SK-N-SH (cell line): ENCODE measurements at regions not wholly inside any gene's neighbourhood (a gene's known extent, or its start where the extent isn't known, plus 50 kb on each side); places are given as distances from the start of the nearest gene placed in this dataset.

Source experiments
- CTCF ChIA-PET: fragments of 300-600, 350-600 bp; formaldehyde crosslinking; extraction: SDS; loops from one replicate; lab custom pipeline; 2021; lab: Yijun Ruan, JAX
- POLR2A ChIA-PET: fragments of 350-600 bp; sonication (Branson Sonifier 250); formaldehyde crosslinking; extraction: SDS; loops from one replicate; lab custom pipeline; 2020; ENCODE audit warnings: antibody characterized with exemption, inconsistent platforms; lab: Yijun Ruan, JAX
- DNase-seq: peaks from one replicate; pipeline ENCODE4 v3.0.0; 2012
- H2AFZ ChIP-seq: fragments of 200-600 bp; sonication (generic); 2 replicates; pipeline ENCODE4 v1.8.1; 2016; ENCODE audit warnings: antibody characterized with exemption, mild to moderate bottlenecking, low read depth
- H3F3A ChIP-seq: fragments of 200-600 bp; sonication (generic); replicated peaks from 2 replicates; pipeline ENCODE3; 2016; ENCODE audit warnings: antibody characterized with exemption, mild to moderate bottlenecking; ENCODE audit not compliant: insufficient read depth
- H3K27ac ChIP-seq, 2 experiments: fragments of 200-500 bp in 1 of 2; fragments of 200-600 bp in 1 of 2; sonication (Bioruptor generic) in 1 of 2; sonication (generic), shearing (Covaris generic) in 1 of 2; 2 replicates each; pipeline versions ENCODE4 v1.5.1 to v1.6.1; 2014 to 2016; ENCODE audit warnings: low read depth in 2 of 2, inconsistent platforms in 1 of 2, low read length in 1 of 2, mild to moderate bottlenecking in 1 of 2, mixed read lengths in 1 of 2
- H3K27me3 ChIP-seq: fragments of 200-600 bp; sonication (generic), shearing (Covaris generic); 2 replicates; pipeline ENCODE4 v1.6.1; 2016; ENCODE audit warnings: mixed run types; ENCODE audit not compliant: insufficient read depth
- H3K36me3 ChIP-seq, 2 experiments: fragments of 200-500 bp in 1 of 2; fragments of 200-600 bp in 1 of 2; sonication (Bioruptor generic) in 1 of 2; sonication (generic) in 1 of 2; replicated peaks in 1 of 2; 2 replicates each; pipeline versions ENCODE3 to v1.5.1; 2014 to 2016; ENCODE audit warnings: low read length in 1 of 2, mild to moderate bottlenecking in 1 of 2; ENCODE audit not compliant: insufficient read depth in 2 of 2, control insufficient read depth in 1 of 2
- H3K4me1 ChIP-seq, 2 experiments: fragments of 200-500 bp in 1 of 2; fragments of 200-600 bp in 1 of 2; sonication (Bioruptor generic) in 1 of 2; sonication (generic), shearing (Covaris generic) in 1 of 2; 2 replicates each; pipeline versions ENCODE4 v1.5.1 to v1.6.1; 2014 to 2016; ENCODE audit warnings: low read depth in 1 of 2, low read length in 1 of 2, mixed run types in 1 of 2; ENCODE audit not compliant: insufficient read depth in 2 of 2, control insufficient read depth in 1 of 2
- H3K4me2 ChIP-seq: fragments of 200-600 bp; sonication (generic), shearing (Covaris generic); 2 replicates; pipeline ENCODE4 v1.6.1; 2017; ENCODE audit warnings: mixed run types
- H3K4me3 ChIP-seq, 2 experiments: fragments of 200-500 bp in 1 of 2; fragments of 200-600 bp in 1 of 2; sonication (Bioruptor generic) in 1 of 2; sonication (generic), shearing (Covaris generic) in 1 of 2; 2 replicates each; pipeline versions ENCODE4 v1.5.1 to v1.8.1; 2014 to 2016; ENCODE audit warnings: low read depth in 2 of 2, inconsistent platforms in 1 of 2, low read length in 1 of 2, mild to moderate bottlenecking in 1 of 2, mixed read lengths in 1 of 2, moderate library complexity in 1 of 2
- H3K79me2 ChIP-seq: fragments of 200-600 bp; sonication (generic); 2 replicates; pipeline ENCODE4 v1.8.1; 2017; ENCODE audit warnings: mild to moderate bottlenecking; ENCODE audit not compliant: insufficient read depth
- H3K9ac ChIP-seq: fragments of 200-600 bp; sonication (generic); 2 replicates; pipeline ENCODE4 v1.6.1; 2017; ENCODE audit warnings: mixed run types
- H3K9me2 ChIP-seq: fragments of 200-600 bp; sonication (generic); 2 replicates; pipeline ENCODE4 v1.6.1; 2017; ENCODE audit warnings: mixed run types
- H3K9me3 ChIP-seq: fragments of 200-600 bp; sonication (generic); 2 replicates; pipeline ENCODE4 v1.6.1; 2017; ENCODE audit warnings: mixed run types, mild to moderate bottlenecking, moderate library complexity
- H4K20me1 ChIP-seq: fragments of 200-600 bp; sonication (generic); 2 replicates; pipeline ENCODE4 v1.6.1; 2017; ENCODE audit warnings: mild to moderate bottlenecking, mixed run types; ENCODE audit not compliant: insufficient read depth
- CHD2 ChIP-seq: fragments of 150-350 bp; IDR thresholded peaks from 2 replicates; pipeline ENCODE4 v1.6.1; 2018; ENCODE audit warnings: low read length; ENCODE audit not compliant: partially characterized antibody
- FOSL2 ChIP-seq: IDR thresholded peaks from 2 replicates; pipeline ENCODE4 v1.4.0; 2012; ENCODE audit warnings: low read depth, mild to moderate bottlenecking, moderate library complexity, borderline replicate concordance
- FOXJ3 ChIP-seq: sonication (generic); formaldehyde crosslinking; IDR thresholded peaks from 2 replicates; pipeline ENCODE4 v1.5.1; 2020; ENCODE audit warnings: mild to moderate bottlenecking, missing genetic modification reagents
- GABPA ChIP-seq: IDR thresholded peaks from 2 replicates; pipeline ENCODE4 v1.4.0; 2012; ENCODE audit warnings: low read depth, mild to moderate bottlenecking
- GATA2 ChIP-seq: sonication (generic); formaldehyde crosslinking; IDR thresholded peaks from 2 replicates; pipeline ENCODE4 v1.5.0; 2020; ENCODE audit warnings: mild to moderate bottlenecking, missing genetic modification reagents
- NFIC ChIP-seq: IDR thresholded peaks from 2 replicates; pipeline ENCODE4 v1.4.0; 2012; ENCODE audit warnings: borderline replicate concordance
- POLR2AphosphoS5 ChIP-seq: IDR thresholded peaks from 2 replicates; pipeline ENCODE4 v1.6.1; 2012; ENCODE audit warnings: low read depth, low read length
- RAD21 ChIP-seq: IDR thresholded peaks from 2 replicates; pipeline ENCODE4 v1.6.1; 2012; ENCODE audit warnings: mild to moderate bottlenecking, low read length
- RFX5 ChIP-seq: IDR thresholded peaks from 2 replicates; pipeline ENCODE4 v1.6.1; 2012; ENCODE audit warnings: mild to moderate bottlenecking, improper control_type of control experiment, low read length
- SMC3 ChIP-seq: IDR thresholded peaks from 2 replicates; pipeline ENCODE4 v1.6.1; 2012; ENCODE audit warnings: low read depth, low read length, improper control_type of control experiment
- TAF1 ChIP-seq: IDR thresholded peaks from 2 replicates; pipeline ENCODE4 v1.6.1; 2012; ENCODE audit warnings: low read depth, mild to moderate bottlenecking, low read length, moderate library complexity, borderline replicate concordance
- TCF12 ChIP-seq: IDR thresholded peaks from 2 replicates; pipeline ENCODE4 v1.4.0; 2012
- TEAD4 ChIP-seq: IDR thresholded peaks from 2 replicates; pipeline ENCODE4 v1.4.0; 2012; ENCODE audit warnings: mild to moderate bottlenecking, borderline replicate concordance; ENCODE audit not compliant: insufficient read depth
- YY1 ChIP-seq: IDR thresholded peaks from 2 replicates; pipeline ENCODE4 v1.4.0; 2012; ENCODE audit warnings: low read depth, mild to moderate bottlenecking
- WGBS: methylation state at CpG from one replicate; pipeline ENCODE4 v1.1.6; 2017; ENCODE audit warnings: low lambda C conversion rate; 5-methylcytosine and 5-hydroxymethylcytosine counted together
- TF ChIP-seq, protein P1 (sequence below): fragments of 150-350 bp; IDR thresholded peaks from 2 replicates; pipeline ENCODE4 v1.6.1; 2016; ENCODE audit warnings: mild to moderate bottlenecking, low read depth, low read length
- TF ChIP-seq, protein P2 (sequence below): IDR thresholded peaks from 2 replicates; pipeline ENCODE4; 2012
- TF ChIP-seq, protein P3 (sequence below): IDR thresholded peaks from 2 replicates; pipeline ENCODE4 v1.4.0; 2012; ENCODE audit warnings: low read depth, borderline replicate concordance
- TF ChIP-seq, protein P4 (sequence below): fragments of 200-600 bp; sonication (generic); IDR thresholded peaks from 2 replicates; pipeline ENCODE4 v1.6.1; 2017; ENCODE audit warnings: antibody characterized with exemption, mild to moderate bottlenecking, moderate library complexity
- TF ChIP-seq, protein P5 (sequence below): IDR thresholded peaks from 2 replicates; pipeline ENCODE4 v1.4.0; 2012; ENCODE audit warnings: low read depth, borderline replicate concordance

DNA sequence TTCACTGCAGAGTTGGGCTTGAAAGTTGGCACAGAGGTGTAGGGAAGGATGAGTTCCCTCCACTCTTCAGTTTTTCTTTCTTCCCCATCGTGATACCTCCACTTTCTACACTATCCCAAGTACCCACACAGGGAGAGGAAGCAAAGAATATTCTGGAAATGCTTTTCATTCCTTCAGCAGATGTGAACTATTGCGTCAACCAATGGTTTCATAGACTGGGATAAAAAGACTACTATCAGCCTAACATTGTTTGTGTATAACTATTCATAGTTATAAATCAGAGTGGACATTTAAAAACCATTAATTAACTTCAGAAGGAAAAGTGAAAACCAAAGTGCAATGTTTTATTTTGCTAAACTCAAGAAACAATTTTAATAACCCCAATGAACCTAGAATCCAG lies 63.6 kb upstream of the MAMDC2 start:
- Histone ChIP-seq H3K4me2 (no peak overlapping the region), H3K9me3 (no peaks in the 10 kb centered on the region), H3K4me1 (peaks cover 3 to 21% of the 10 kb centered on the region in 2 experiments), H3K27me3 (no peaks in the 10 kb centered on the region), H3K79me2 (no peaks in the 10 kb centered on the region), H3F3A (peaks cover 15% of the 10 kb centered on the region), H3K9ac (no peak overlapping the region), H3K9me2 (no peaks in the 10 kb centered on the region), H4K20me1 (no peaks in the 10 kb centered on the region), H3K27ac (no peak overlapping the region), H3K36me3 (no peaks in the 10 kb centered on the region), H2AFZ (no peak overlapping the region), H3K4me3 (no peak overlapping the region)
- DNase-seq: no peak
- no peak for TF ChIP-seq NFIC
- no peak for TF ChIP-seq TEAD4
- no peak for TF ChIP-seq TCF12
- no peak for TF ChIP-seq YY1
- TF ChIP-seq, protein P1, sequence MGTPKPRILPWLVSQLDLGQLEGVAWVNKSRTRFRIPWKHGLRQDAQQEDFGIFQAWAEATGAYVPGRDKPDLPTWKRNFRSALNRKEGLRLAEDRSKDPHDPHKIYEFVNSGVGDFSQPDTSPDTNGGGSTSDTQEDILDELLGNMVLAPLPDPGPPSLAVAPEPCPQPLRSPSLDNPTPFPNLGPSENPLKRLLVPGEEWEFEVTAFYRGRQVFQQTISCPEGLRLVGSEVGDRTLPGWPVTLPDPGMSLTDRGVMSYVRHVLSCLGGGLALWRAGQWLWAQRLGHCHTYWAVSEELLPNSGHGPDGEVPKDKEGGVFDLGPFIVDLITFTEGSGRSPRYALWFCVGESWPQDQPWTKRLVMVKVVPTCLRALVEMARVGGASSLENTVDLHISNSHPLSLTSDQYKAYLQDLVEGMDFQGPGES: no peak
- TF ChIP-seq, protein P2, sequence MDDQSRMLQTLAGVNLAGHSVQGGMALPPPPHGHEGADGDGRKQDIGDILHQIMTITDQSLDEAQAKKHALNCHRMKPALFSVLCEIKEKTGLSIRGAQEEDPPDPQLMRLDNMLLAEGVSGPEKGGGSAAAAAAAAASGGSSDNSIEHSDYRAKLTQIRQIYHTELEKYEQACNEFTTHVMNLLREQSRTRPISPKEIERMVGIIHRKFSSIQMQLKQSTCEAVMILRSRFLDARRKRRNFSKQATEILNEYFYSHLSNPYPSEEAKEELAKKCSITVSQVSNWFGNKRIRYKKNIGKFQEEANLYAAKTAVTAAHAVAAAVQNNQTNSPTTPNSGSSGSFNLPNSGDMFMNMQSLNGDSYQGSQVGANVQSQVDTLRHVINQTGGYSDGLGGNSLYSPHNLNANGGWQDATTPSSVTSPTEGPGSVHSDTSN: no peak
- TF ChIP-seq RAD21: no peak
- TF ChIP-seq POLR2AphosphoS5: no peak
- TF ChIP-seq GABPA: no peak
- TF ChIP-seq FOSL2: no peak
- no peak for TF ChIP-seq FOXJ3
- no peak for TF ChIP-seq TAF1
- TF ChIP-seq CHD2: no peak
- TF ChIP-seq, protein P3, sequence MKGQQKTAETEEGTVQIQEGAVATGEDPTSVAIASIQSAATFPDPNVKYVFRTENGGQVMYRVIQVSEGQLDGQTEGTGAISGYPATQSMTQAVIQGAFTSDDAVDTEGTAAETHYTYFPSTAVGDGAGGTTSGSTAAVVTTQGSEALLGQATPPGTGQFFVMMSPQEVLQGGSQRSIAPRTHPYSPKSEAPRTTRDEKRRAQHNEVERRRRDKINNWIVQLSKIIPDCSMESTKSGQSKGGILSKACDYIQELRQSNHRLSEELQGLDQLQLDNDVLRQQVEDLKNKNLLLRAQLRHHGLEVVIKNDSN: no peak
- no peak for TF ChIP-seq GATA2 (CRISPR knock-in tag)
- TF ChIP-seq, protein P4, sequence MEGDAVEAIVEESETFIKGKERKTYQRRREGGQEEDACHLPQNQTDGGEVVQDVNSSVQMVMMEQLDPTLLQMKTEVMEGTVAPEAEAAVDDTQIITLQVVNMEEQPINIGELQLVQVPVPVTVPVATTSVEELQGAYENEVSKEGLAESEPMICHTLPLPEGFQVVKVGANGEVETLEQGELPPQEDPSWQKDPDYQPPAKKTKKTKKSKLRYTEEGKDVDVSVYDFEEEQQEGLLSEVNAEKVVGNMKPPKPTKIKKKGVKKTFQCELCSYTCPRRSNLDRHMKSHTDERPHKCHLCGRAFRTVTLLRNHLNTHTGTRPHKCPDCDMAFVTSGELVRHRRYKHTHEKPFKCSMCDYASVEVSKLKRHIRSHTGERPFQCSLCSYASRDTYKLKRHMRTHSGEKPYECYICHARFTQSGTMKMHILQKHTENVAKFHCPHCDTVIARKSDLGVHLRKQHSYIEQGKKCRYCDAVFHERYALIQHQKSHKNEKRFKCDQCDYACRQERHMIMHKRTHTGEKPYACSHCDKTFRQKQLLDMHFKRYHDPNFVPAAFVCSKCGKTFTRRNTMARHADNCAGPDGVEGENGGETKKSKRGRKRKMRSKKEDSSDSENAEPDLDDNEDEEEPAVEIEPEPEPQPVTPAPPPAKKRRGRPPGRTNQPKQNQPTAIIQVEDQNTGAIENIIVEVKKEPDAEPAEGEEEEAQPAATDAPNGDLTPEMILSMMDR: no peak
- TF ChIP-seq, protein P5, sequence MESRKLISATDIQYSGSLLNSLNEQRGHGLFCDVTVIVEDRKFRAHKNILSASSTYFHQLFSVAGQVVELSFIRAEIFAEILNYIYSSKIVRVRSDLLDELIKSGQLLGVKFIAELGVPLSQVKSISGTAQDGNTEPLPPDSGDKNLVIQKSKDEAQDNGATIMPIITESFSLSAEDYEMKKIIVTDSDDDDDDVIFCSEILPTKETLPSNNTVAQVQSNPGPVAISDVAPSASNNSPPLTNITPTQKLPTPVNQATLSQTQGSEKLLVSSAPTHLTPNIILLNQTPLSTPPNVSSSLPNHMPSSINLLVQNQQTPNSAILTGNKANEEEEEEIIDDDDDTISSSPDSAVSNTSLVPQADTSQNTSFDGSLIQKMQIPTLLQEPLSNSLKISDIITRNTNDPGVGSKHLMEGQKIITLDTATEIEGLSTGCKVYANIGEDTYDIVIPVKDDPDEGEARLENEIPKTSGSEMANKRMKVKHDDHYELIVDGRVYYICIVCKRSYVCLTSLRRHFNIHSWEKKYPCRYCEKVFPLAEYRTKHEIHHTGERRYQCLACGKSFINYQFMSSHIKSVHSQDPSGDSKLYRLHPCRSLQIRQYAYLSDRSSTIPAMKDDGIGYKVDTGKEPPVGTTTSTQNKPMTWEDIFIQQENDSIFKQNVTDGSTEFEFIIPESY: no peak
- TF ChIP-seq SMC3: no peak
- no peak for TF ChIP-seq RFX5
- POLR2A ChIA-PET: no interaction called here
- WGBS: 81% methylated on average over 2 of the region's 2 CpGs
- CTCF ChIA-PET: no interaction called here
